Upper lobe of right lung (tissue), 1 donor: ENCODE measurements at regions not wholly inside any gene's neighbourhood (a gene's known extent, or its start where the extent isn't known, plus 50 kb on each side); places are given as distances from the start of the nearest gene placed in this dataset.

ENCODE experiments used
- ATAC-seq: fragments of 200-7000 bp; cut with Tn5 transposase; one replicate; pipeline ENCODE4 v1.9.1; 2020; ENCODE audit warnings: mild to moderate bottlenecking, moderate library complexity
- DNase-seq: peaks from one replicate; pipeline ENCODE4 v3.0.0-alpha.2; 2020
- H3K27ac ChIP-seq: fragments of 200-600 bp; one replicate; pipeline ENCODE4 v1.8.0; 2022
- H3K27me3 ChIP-seq: fragments of 200-600 bp; one replicate; pipeline ENCODE4 v1.8.0; 2022; ENCODE audit warnings: mild to moderate bottlenecking
- H3K36me3 ChIP-seq: fragments of 200-600 bp; one replicate; pipeline ENCODE4 v1.8.0; 2022
- H3K4me1 ChIP-seq: fragments of 200-600 bp; one replicate; pipeline ENCODE4 v1.8.0; 2022
- H3K4me3 ChIP-seq: fragments of 200-600 bp; one replicate; pipeline ENCODE4 v1.8.0; 2022; ENCODE audit warnings: mild to moderate bottlenecking
- H3K9me3 ChIP-seq: fragments of 200-600 bp; one replicate; pipeline ENCODE4 v1.8.0; 2022
- intact Hi-C: fragments of 100-400 bp; cut with DNase I; formaldehyde crosslinking; loops from one replicate; pipeline ENCODE4 v1.11.0; 2022
- TF ChIP-seq, protein P1 (sequence below): fragments of 200-600 bp; IDR thresholded peaks from one replicate; pipeline ENCODE4 v1.8.0; 2022; ENCODE audit warnings: antibody characterized with exemption
- donor health status: DM: no; HTN: yes; CAD: no; lungs with severe emphysema.

DNA sequence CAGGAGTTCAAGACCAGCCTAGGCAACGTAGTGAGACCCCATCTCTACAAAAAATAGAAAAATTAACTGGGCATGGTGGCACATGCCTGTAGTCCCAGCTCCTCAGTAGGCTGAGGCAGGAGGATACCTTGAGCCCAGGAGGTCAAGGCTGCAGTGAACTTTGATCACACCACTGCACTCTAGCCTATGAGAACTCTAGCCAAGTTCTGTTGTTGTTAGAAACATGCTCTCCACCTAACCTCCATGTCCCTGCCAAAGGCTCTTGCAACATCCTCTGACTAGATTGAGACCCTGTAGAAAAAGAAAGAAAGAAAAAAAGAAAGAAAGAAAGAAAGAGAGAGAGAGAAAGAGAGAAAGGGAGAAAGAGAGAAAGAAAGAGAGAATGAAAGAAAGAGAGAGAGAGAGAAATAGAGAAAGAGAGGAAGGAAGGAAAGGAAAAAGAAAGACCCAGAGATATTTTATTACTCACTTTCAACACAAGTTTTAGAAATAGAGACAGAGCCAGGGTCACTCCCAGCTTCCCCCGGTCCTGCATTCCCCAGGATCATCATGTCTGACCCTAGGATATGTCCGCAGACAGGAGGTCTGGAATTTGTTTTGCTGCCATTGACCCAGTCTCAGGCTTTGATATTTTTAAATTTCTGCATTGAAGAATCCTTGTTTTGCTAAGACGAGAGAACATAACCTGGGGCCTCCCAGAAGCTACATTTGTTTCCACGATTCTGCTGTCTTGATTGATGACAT is 376.5 kb upstream of the CDH5 start:
- H3K27me3 ChIP-seq: no peaks in the 10 kb centered on the region
- no peak for DNase-seq
- H3K4me3 ChIP-seq: no peak overlapping the region
- no peak for ATAC-seq
- intact Hi-C loops: no loop called here
- no peaks in the 10 kb centered on the region for H3K36me3 ChIP-seq
- H3K9me3 ChIP-seq: no peaks in the 10 kb centered on the region
- no peak overlapping the region for H3K27ac ChIP-seq
- H3K4me1 ChIP-seq: no peaks in the 10 kb centered on the region
- TF ChIP-seq, protein P1, sequence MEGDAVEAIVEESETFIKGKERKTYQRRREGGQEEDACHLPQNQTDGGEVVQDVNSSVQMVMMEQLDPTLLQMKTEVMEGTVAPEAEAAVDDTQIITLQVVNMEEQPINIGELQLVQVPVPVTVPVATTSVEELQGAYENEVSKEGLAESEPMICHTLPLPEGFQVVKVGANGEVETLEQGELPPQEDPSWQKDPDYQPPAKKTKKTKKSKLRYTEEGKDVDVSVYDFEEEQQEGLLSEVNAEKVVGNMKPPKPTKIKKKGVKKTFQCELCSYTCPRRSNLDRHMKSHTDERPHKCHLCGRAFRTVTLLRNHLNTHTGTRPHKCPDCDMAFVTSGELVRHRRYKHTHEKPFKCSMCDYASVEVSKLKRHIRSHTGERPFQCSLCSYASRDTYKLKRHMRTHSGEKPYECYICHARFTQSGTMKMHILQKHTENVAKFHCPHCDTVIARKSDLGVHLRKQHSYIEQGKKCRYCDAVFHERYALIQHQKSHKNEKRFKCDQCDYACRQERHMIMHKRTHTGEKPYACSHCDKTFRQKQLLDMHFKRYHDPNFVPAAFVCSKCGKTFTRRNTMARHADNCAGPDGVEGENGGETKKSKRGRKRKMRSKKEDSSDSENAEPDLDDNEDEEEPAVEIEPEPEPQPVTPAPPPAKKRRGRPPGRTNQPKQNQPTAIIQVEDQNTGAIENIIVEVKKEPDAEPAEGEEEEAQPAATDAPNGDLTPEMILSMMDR: no peak

DNA sequence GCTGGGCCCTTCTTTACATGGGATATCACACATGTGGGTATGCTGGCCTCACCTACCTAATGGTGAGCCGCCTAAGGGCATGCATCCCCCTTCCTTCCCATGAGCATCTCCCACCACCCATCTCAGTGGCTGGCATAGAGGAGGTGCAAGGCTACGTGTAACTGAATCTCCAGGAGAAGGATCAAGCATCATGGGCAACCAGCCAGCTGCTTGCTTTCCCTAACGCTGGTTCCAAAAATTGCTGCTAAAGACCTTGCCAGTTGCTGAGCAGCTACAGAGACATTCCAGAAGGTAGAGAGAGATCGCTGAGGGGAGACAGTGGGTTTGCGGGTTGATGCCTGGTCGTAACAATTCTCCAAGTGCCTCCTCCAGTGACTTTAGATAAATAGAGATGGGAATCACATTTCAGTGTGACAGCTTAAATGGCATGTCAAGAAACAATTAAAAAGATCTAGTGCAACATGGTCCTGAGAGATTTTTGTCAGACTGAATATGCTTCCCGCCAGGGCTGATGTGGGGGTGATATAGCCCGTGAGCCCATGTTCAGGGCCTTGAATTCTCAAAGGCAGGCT is 378.4 kb upstream of the CDH5 start:
- H3K4me1 ChIP-seq: no peaks in the 10 kb centered on the region
- intact Hi-C loops: no loop called here
- ATAC-seq (no peak), DNase-seq (no peak)
- no peaks in the 10 kb centered on the region for H3K27me3 ChIP-seq
- TF ChIP-seq, protein P1: no peak
- no peak overlapping the region for H3K27ac ChIP-seq
- no peaks in the 10 kb centered on the region for H3K36me3 ChIP-seq
- no peaks in the 10 kb centered on the region for H3K9me3 ChIP-seq
- H3K4me3 ChIP-seq: no peak overlapping the region

DNA sequence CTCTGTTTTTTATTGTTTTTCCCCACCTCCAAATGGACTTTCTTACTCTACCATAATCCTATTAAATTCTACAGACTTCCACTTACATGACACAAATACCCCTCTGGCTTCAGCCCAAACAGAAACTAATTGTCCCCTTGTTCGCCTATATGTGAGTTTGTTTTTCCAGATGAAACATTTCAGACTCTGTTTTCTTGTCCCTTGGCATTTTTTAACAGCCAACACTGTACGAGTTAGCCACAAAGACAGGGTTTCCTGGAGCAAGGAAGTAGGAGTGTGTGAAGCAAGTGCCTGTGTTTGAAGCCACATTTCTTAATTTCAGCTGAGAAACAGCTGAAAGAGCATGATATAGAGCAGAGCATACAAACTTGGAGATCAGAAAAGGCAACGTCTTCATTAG is 382.2 kb upstream of the CDH5 start:
- Histone ChIP-seq H3K27ac (no peak overlapping the region), H3K36me3 (no peaks in the 10 kb centered on the region), H3K27me3 (no peaks in the 10 kb centered on the region), H3K9me3 (no peaks in the 10 kb centered on the region), H3K4me3 (no peak overlapping the region), H3K4me1 (no peaks in the 10 kb centered on the region)
- intact Hi-C loops: no loop called here
- ATAC-seq (no peak), DNase-seq (no peak)
- TF ChIP-seq, protein P1: no peak

DNA sequence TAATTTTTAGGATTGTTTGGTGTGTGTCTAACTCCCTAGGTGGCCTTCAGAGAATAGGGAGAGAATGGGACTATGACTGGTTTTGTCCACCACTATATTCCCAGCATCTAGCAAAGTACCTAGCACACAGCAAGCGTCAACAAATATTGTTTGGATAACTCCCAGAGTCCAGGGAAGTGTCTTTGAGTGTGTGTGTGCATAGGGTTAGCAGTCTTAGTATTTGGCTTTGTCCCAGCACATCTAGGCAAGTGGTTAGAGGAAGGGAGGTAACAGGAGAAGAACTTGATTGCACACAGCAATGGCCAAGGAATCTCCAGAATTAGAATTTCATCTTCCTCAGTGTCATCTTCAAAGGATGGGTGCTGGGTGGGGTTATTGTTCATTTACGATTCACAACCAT is 385.4 kb upstream of the CDH5 start:
- intact Hi-C loops: no loop called here

DNA sequence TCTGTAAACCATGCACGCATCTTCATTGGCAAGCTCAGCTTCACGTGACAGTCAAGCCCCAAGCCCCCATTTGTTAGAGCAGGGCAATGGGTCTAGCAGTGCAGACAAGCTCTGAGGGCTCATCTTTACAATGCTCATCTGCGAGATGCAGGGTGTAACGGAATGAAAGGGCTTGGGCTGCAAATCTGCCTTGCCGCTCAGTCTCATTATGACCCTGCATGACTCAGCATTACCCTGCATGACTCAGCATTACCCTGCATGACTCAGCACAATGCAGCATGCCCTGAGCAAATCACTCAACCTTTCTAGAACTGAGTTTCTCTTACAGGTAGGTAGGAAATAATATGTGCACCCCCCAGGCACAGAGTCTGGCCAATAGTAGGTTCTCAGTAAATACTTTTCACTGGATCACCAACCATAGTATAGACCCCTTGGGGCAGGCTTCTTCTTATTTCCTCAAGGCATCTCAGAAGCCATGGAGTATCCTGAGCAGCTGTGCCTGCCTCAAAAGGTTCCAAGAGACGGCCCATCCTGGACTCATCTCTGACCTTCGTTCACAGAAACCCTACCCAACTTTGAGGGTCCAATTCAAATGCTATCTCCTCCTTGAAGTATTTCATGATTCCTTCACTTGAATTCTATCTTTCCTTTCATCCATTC is 391.3 kb upstream of the CDH5 start:
- Histone ChIP-seq H3K4me1 (no peaks in the 10 kb centered on the region), H3K27me3 (no peaks in the 10 kb centered on the region), H3K4me3 (no peak overlapping the region), H3K9me3 (no peaks in the 10 kb centered on the region), H3K27ac (no peak overlapping the region), H3K36me3 (no peaks in the 10 kb centered on the region)
- DNase-seq (no peak), ATAC-seq (no peak)
- intact Hi-C loops: no loop called here
- TF ChIP-seq, protein P1: no peak

More for the DNA sequence above, 385.4 kb upstream of the CDH5 start:
- Histone ChIP-seq H3K9me3 (no peaks in the 10 kb centered on the region), H3K4me1 (no peaks in the 10 kb centered on the region), H3K36me3 (no peaks in the 10 kb centered on the region), H3K27me3 (no peaks in the 10 kb centered on the region), H3K4me3 (no peak overlapping the region), H3K27ac (no peak overlapping the region)
- no peak for DNase-seq
- TF ChIP-seq, protein P1: no peak
- ATAC-seq: no peak
